Caco-2 (cell line): ENCODE measurements at regions not wholly inside any gene's neighbourhood (a gene's known extent, or its start where the extent isn't known, plus 50 kb on each side); places are given as distances from the start of the nearest gene placed in this dataset.

Experiments
- BruUV-seq: library from RNA; stranded (reverse); fragments of 400-500 nt; replicated peaks from 2 replicates; lab custom pipeline; 2021; lab: Mats Ljungman, UMichigan
- CTCF ChIA-PET: fragments of 300-600 bp; sonication (Branson Sonifier 250); formaldehyde crosslinking; loops from one replicate; lab custom pipeline; 2022; ENCODE audit warnings: antibody characterized with exemption; lab: Charles Lee
- POLR2A ChIA-PET: fragments of 300-600 bp; sonication (Branson Sonifier 250); formaldehyde crosslinking; loops from one replicate; lab custom pipeline; 2022; ENCODE audit warnings: antibody characterized with exemption; lab: Charles Lee
- DNase-seq, 2 experiments: peaks; one replicate each; pipeline versions ENCODE4 v3.0.0 to v3.0.0-alpha.2; 2020 to 2022
- H3K27me3 ChIP-seq: replicated peaks from 2 replicates; pipeline ENCODE4 v1.6.0; 2011; ENCODE audit warnings: low read length; ENCODE audit not compliant: control insufficient read depth, insufficient read depth
- H3K36me3 ChIP-seq: 2 replicates; pipeline ENCODE4 v1.5.1; 2011; ENCODE audit warnings: low read length; ENCODE audit not compliant: control insufficient read depth, insufficient read depth
- H3K4me1 ChIP-seq: fragments of 250-450 bp; sonication (Bioruptor Pico); 2 replicates; pipeline ENCODE4 v1.5.1; 2020; ENCODE audit warnings: mild to moderate bottlenecking
- H3K4me3 ChIP-seq: 2 replicates; pipeline ENCODE4 v1.5.1; 2011; ENCODE audit warnings: low read depth, mild to moderate bottlenecking, control low read depth, low read length
- H3K9me3 ChIP-seq: fragments of 250-450 bp; sonication (Bioruptor Pico); 2 replicates; pipeline ENCODE4 v1.5.1; 2020; ENCODE audit warnings: mild to moderate bottlenecking, moderate library complexity
- H3K27ac Mint-ChIP-seq: one replicate; pipeline ENCODE4 v1.8.0; 2022; ENCODE audit warnings: mixed read lengths; ENCODE audit not compliant: unreplicated experiment
- H3K27me3 Mint-ChIP-seq: one replicate; pipeline ENCODE4 v1.8.0; 2022; ENCODE audit warnings: mixed read lengths; ENCODE audit not compliant: insufficient read depth, unreplicated experiment
- H3K36me3 Mint-ChIP-seq: one replicate; pipeline ENCODE4 v1.8.0; 2022; ENCODE audit warnings: mild to moderate bottlenecking, mixed read lengths; ENCODE audit not compliant: insufficient read depth, unreplicated experiment
- H3K4me1 Mint-ChIP-seq: one replicate; pipeline ENCODE4 v1.8.0; 2022; ENCODE audit warnings: low read depth, mixed read lengths; ENCODE audit not compliant: unreplicated experiment
- H3K4me3 Mint-ChIP-seq: one replicate; pipeline ENCODE4 v1.8.0; 2022; ENCODE audit warnings: mild to moderate bottlenecking, moderate library complexity, mixed read lengths; ENCODE audit not compliant: unreplicated experiment
- H3K9me3 Mint-ChIP-seq: one replicate; pipeline ENCODE4 v1.8.0; 2022; ENCODE audit warnings: mixed read lengths; ENCODE audit not compliant: unreplicated experiment
- intact Hi-C: fragments of 100-400 bp; cut with micrococcal nuclease; formaldehyde crosslinking; loops from one replicate; pipeline ENCODE4 v1.10.0; 2022; ENCODE audit not compliant: unreplicated experiment
- TF ChIP-seq, protein P1 (sequence below), 2 experiments: fragments of 200-600 bp in 1 of 2; IDR thresholded peaks; 1 replicate in 1 of 2; 2 replicates in 1 of 2; pipeline versions ENCODE4 v1.5.1 to v1.8.0; 2011 to 2022; ENCODE audit warnings: antibody characterized with exemption in 1 of 2, control low read depth in 1 of 2, inconsistent platforms in 1 of 2, low read depth in 1 of 2, low read length in 1 of 2, mild to moderate bottlenecking in 1 of 2, moderate library complexity in 1 of 2; ENCODE audit not compliant: insufficient read depth in 1 of 2, severe bottlenecking in 1 of 2, unreplicated experiment in 1 of 2

DNA sequence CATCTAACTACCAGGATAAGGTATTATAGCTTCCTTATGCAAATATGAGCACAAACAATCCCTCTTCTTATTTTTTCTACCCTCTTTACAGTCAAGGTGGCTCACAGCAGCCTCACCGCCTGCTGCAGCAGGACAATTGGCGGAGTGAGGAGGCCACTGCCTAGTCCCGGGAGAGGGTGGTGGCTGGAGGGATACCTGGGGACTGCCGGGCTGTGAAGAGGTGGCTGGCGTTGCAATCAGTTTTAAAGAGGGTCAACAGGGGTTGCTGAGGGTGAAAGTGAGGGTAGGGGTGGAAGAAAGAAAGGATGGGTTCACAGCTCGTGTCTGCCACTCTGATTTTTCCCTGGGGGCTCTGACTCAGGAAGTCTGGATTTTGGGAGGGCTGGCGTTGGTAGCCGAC lies 105.1 kb upstream of the SLC6A6 start:
- Mint-ChIP-seq H3K27ac (peak overlapping the region; percentile 97), H3K27me3 (no peaks in the 10 kb centered on the region), H3K9me3 (peaks cover 9% of the 10 kb centered on the region), H3K4me3 (peak overlapping the region; percentile 64), H3K36me3 (peaks cover 17% of the 10 kb centered on the region), H3K4me1 (peaks cover 39% of the 10 kb centered on the region)
- POLR2A ChIA-PET: interaction anchor here (0.6 kb wide), 1 partner anchor 22 kb away, joined by 7 read pairs; no protein-coding TSS in a partner anchor
- TF ChIP-seq, protein P1, sequence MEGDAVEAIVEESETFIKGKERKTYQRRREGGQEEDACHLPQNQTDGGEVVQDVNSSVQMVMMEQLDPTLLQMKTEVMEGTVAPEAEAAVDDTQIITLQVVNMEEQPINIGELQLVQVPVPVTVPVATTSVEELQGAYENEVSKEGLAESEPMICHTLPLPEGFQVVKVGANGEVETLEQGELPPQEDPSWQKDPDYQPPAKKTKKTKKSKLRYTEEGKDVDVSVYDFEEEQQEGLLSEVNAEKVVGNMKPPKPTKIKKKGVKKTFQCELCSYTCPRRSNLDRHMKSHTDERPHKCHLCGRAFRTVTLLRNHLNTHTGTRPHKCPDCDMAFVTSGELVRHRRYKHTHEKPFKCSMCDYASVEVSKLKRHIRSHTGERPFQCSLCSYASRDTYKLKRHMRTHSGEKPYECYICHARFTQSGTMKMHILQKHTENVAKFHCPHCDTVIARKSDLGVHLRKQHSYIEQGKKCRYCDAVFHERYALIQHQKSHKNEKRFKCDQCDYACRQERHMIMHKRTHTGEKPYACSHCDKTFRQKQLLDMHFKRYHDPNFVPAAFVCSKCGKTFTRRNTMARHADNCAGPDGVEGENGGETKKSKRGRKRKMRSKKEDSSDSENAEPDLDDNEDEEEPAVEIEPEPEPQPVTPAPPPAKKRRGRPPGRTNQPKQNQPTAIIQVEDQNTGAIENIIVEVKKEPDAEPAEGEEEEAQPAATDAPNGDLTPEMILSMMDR (IDR thresholded peaks at IDR 0.05; ENCODE audit: insufficient read depth in 1 of 2, low read depth in 1 of 2, low read length in 1 of 2, severe bottlenecking in 1 of 2, unreplicated experiment in 1 of 2): no peak
- Histone ChIP-seq H3K4me1 (peaks cover 64% of the 10 kb centered on the region), H3K9me3 (peaks cover 7% of the 10 kb centered on the region), H3K36me3 (no peaks in the 10 kb centered on the region), H3K4me3 (no peak overlapping the region), H3K27me3 (no peaks in the 10 kb centered on the region)
- DNase-seq: no peak
- intact Hi-C loops: loop anchor here (10.0 kb wide), 1 partner anchor 107 kb away; the partner anchor contains the start of gene SLC6A6
- BruUV-seq: no TSS peak
- CTCF ChIA-PET: interaction anchor here (1.5 kb wide), 1 partner anchor 15 kb away, joined by 8 read pairs; no protein-coding TSS in a partner anchor

DNA sequence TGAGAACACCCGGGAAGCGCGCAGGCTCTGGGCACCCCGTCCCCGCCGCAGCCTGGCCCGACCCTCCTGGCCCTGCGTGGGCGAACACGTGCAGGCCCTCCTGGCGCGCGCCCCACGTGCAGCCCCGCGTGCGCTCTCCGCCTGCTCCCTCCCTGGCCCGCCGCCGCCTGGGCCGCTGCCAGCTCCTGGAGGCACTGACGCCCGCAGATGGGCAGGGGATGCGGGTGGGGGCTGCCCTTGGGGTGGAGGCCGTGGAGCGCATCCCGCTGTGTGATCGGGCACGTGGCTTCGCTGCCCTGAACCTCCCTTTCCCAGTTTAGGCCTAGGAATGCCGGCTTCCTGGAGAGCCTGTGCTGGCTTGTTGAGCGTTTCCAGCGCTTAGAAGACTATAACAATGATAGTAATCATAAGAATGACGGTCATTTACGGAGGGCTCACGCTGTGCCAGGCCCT lies 104.6 kb upstream of the SLC6A6 start:
- CTCF ChIA-PET: no interaction called here

DNA sequence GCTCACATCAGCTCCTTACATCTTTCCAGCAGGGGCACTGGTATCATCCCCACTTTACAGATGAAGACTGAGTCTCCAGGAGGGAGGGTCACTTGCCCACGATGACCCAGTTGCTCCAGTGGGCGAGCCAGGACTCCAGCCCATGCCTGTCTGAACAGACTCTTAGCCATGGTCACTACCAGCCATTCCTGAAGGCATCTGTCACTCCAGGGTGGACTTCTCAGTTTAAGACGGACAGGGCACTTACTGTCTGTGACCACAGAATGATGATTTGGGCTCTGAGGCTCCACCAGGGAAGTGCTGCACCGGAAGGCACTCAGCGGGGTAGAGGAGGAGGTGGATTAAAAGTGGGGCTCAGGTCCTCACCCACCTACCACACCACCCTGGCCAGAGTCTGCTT lies 104.0 kb upstream of the SLC6A6 start:
- TF ChIP-seq, protein P1 (IDR thresholded peaks at IDR 0.05; ENCODE audit: insufficient read depth in 1 of 2, low read depth in 1 of 2, low read length in 1 of 2, severe bottlenecking in 1 of 2, unreplicated experiment in 1 of 2): no peak
- Histone ChIP-seq H3K4me3 (no peak overlapping the region), H3K9me3 (peaks cover 7% of the 10 kb centered on the region), H3K36me3 (no peaks in the 10 kb centered on the region), H3K27me3 (no peaks in the 10 kb centered on the region), H3K4me1 (peaks cover 57% of the 10 kb centered on the region)
- CTCF ChIA-PET: no interaction called here
- intact Hi-C loops: loop anchor here (10.0 kb wide), 1 partner anchor 106 kb away; the partner anchor contains the start of gene SLC6A6
- POLR2A ChIA-PET: no interaction called here
- Mint-ChIP-seq H3K4me3 (no peak overlapping the region), H3K36me3 (peaks cover 17% of the 10 kb centered on the region), H3K4me1 (peaks cover 39% of the 10 kb centered on the region), H3K27me3 (no peaks in the 10 kb centered on the region), H3K27ac (peak overlapping the region; percentile 39), H3K9me3 (peaks cover 9% of the 10 kb centered on the region)
- no TSS peak for BruUV-seq
- no peak for DNase-seq

More for the DNA sequence above, 104.6 kb upstream of the SLC6A6 start:
- POLR2A ChIA-PET: no interaction called here
- intact Hi-C loops: loop anchor here (10.0 kb wide), 1 partner anchor 107 kb away; the partner anchor contains the start of gene SLC6A6
- Histone ChIP-seq H3K36me3 (no peaks in the 10 kb centered on the region), H3K9me3 (peaks cover 7% of the 10 kb centered on the region), H3K4me1 (peaks cover 59% of the 10 kb centered on the region), H3K27me3 (no peaks in the 10 kb centered on the region), H3K4me3 (no peak overlapping the region)
- H3K4me1 Mint-ChIP-seq: peaks cover 39% of the 10 kb centered on the region
- peaks cover 17% of the 10 kb centered on the region for H3K36me3 Mint-ChIP-seq
- H3K27ac Mint-ChIP-seq: peak overlapping the region; percentile 97
- no peaks in the 10 kb centered on the region for H3K27me3 Mint-ChIP-seq
- no peak for DNase-seq
- BruUV-seq: no TSS peak
- H3K9me3 Mint-ChIP-seq: peaks cover 9% of the 10 kb centered on the region
- H3K4me3 Mint-ChIP-seq: no peak overlapping the region
- TF ChIP-seq, protein P1 (IDR thresholded peaks at IDR 0.05; ENCODE audit: insufficient read depth in 1 of 2, low read depth in 1 of 2, low read length in 1 of 2, severe bottlenecking in 1 of 2, unreplicated experiment in 1 of 2): no peak
